Lung (tissue), 11 donors: ENCODE measurements at regions not wholly inside any gene's neighbourhood (a gene's known extent, or its start where the extent isn't known, plus 50 kb on each side); places are given as distances from the start of the nearest gene placed in this dataset.
"Not testable (repeated sequence)": the region's sequence is repeated elsewhere in the genome, so short reads cannot be mapped to it uniquely, and the experiment has no call there.

ENCODE experiments used
- ATAC-seq: fragments of 200-7000 bp; cut with Tn5 transposase; one replicate; pipeline ENCODE4 v1.9.1; 2020; ENCODE audit warnings: moderate number of reproducible peaks; ENCODE audit not compliant: insufficient read depth, low FRiP score
- DNase-seq, 3 donors: peaks; one replicate each; pipeline ENCODE4 v3.0.0-alpha.2; 2013 to 2017
- H3K27ac ChIP-seq, 2 donors: one replicate each; pipeline ENCODE4 v1.5.1; 2013; ENCODE audit warnings: mild to moderate bottlenecking in 2 of 2, moderate library complexity in 2 of 2, control low read depth in 1 of 2, inconsistent platforms in 1 of 2, low read depth in 1 of 2, low read length in 1 of 2
- H3K27me3 ChIP-seq, 3 donors: one replicate each; pipeline ENCODE4 v1.5.1; 2013; ENCODE audit warnings: low read length in 2 of 3; ENCODE audit not compliant: control insufficient read depth in 3 of 3, insufficient read depth in 3 of 3
- H3K36me3 ChIP-seq, 4 donors: one replicate each; pipeline ENCODE4 v1.5.1; 2013; ENCODE audit warnings: low read length in 4 of 4, mild to moderate bottlenecking in 1 of 4, moderate library complexity in 1 of 4; ENCODE audit not compliant: control insufficient read depth in 4 of 4, insufficient read depth in 4 of 4
- H3K4me1 ChIP-seq, 5 donors: one replicate each; pipeline ENCODE4 v1.5.1; 2013; ENCODE audit warnings: low read length in 5 of 5, mild to moderate bottlenecking in 2 of 5, moderate library complexity in 1 of 5; ENCODE audit not compliant: control insufficient read depth in 5 of 5, insufficient read depth in 5 of 5
- H3K4me3 ChIP-seq: one replicate; pipeline ENCODE4 v1.5.1; 2013; ENCODE audit warnings: mild to moderate bottlenecking, control low read depth, moderate library complexity
- H3K9ac ChIP-seq, 2 donors: one replicate each; pipeline ENCODE4 v1.5.1; 2013; ENCODE audit warnings: low read length in 2 of 2, control low read depth in 1 of 2; ENCODE audit not compliant: insufficient read depth in 1 of 2
- H3K9me3 ChIP-seq, 4 donors: one replicate each; pipeline ENCODE4 v1.5.1; 2013; ENCODE audit warnings: low read length in 3 of 4, mild to moderate bottlenecking in 1 of 4, moderate library complexity in 1 of 4; ENCODE audit not compliant: control insufficient read depth in 4 of 4, insufficient read depth in 3 of 4
- WGBS, 2 donors: extraction: QIAGEN DNeasy Blood & Tissue Kit; methylation state at CpG; one replicate each; pipeline ENCODE4 v1.1.7; 2013; 5-methylcytosine and 5-hydroxymethylcytosine counted together
- TF ChIP-seq, protein P1 (sequence below): IDR thresholded peaks from 2 replicates; pipeline ENCODE4 v1.5.1; 2012; ENCODE audit warnings: mild to moderate bottlenecking; ENCODE audit errors: control extremely low read depth, extremely low read depth
- donor health status: control.
- donor health status: control.
- donor health status: Bipolar disorder and iron deficiency.
- donor health status: healthy.
- donor health status: DM: yes; HTN: yes; CAD: no.

DNA sequence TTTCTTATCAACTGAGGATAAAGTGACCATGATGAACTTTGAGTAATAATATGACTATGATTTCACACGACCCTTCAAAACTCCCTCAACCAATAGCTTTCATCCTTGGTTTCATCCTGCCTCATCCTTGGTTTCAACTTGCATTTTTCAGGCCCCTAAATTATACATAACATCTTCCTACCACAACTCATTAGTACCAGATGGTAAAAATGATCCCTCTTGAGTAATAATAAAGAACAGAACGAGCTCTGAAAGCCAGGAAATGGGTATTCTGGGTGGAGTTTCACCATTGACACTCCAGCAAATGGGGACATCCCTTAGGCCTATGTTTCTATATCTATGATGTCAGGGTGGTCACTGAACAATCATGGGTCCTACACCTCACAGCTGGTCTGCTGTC is 72.1 kb upstream of the LMNTD1 start:
- Histone ChIP-seq H3K9me3 (peaks cover 0 to 2% (median 0%) of the 10 kb centered on the region in 4 donors), H3K27ac (no peak overlapping the region), H3K27me3 (no peaks in the 10 kb centered on the region), H3K36me3 (no peaks in the 10 kb centered on the region), H3K4me3 (no peak overlapping the region), H3K9ac (no peak overlapping the region), H3K4me1 (no peaks in the 10 kb centered on the region)
- TF ChIP-seq, protein P1, sequence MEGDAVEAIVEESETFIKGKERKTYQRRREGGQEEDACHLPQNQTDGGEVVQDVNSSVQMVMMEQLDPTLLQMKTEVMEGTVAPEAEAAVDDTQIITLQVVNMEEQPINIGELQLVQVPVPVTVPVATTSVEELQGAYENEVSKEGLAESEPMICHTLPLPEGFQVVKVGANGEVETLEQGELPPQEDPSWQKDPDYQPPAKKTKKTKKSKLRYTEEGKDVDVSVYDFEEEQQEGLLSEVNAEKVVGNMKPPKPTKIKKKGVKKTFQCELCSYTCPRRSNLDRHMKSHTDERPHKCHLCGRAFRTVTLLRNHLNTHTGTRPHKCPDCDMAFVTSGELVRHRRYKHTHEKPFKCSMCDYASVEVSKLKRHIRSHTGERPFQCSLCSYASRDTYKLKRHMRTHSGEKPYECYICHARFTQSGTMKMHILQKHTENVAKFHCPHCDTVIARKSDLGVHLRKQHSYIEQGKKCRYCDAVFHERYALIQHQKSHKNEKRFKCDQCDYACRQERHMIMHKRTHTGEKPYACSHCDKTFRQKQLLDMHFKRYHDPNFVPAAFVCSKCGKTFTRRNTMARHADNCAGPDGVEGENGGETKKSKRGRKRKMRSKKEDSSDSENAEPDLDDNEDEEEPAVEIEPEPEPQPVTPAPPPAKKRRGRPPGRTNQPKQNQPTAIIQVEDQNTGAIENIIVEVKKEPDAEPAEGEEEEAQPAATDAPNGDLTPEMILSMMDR = no peak
- DNase-seq (no peak), ATAC-seq (no peak)
- 74% methylated on average over 2 of the region's 2 CpGs for WGBS, 2 donors

DNA sequence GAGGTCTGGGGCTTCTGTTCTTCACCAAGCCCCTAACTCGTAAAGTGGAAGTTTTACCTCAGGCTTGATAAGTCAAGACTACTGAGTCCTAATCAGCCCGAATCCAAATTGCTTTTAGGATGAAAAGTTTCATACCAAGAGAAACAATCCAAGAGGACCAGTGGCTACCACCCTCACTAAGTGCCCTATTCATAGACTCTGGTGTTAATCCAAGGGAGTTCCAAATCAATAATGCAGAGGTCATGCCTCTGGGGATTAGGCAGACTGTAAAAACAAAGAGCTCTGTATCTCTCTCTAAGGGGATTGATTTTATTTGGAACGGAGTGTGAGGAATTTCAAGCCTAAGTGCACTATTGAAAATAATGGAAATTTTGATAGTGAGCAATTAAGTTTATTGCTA is 76.3 kb upstream of the LMNTD1 start:
- H3K4me1 ChIP-seq = no peaks in the 10 kb centered on the region
- H3K36me3 ChIP-seq = no peaks in the 10 kb centered on the region
- TF ChIP-seq, protein P1 = no peak
- DNase-seq (no peak), ATAC-seq (no peak)
- no peak overlapping the region for H3K27ac ChIP-seq
- no peak overlapping the region for H3K9ac ChIP-seq
- WGBS, 2 donors = 93 to 96% methylated on average over 3 of the region's 3 CpGs
- H3K9me3 ChIP-seq = peaks cover 0 to 2% (median 0%) of the 10 kb centered on the region in 4 donors
- H3K4me3 ChIP-seq = no peak overlapping the region
- no peaks in the 10 kb centered on the region for H3K27me3 ChIP-seq

- H3K27me3 ChIP-seq, DNase-seq, H3K36me3 ChIP-seq, H3K9ac ChIP-seq, ATAC-seq, H3K9me3 ChIP-seq, H3K4me1 ChIP-seq, H3K27ac ChIP-seq, H3K4me3 ChIP-seq: not testable (repeated sequence)
- 90 to 91% methylated on average over 10 to 11 of the region's 11 CpGs for WGBS, 2 donors
Observed at GRCh38 chr12:25630735-25631515, 77.8 kb upstream of the LMNTD1 start.

- not testable (repeated sequence) for ATAC-seq, DNase-seq, H3K9me3 ChIP-seq, H3K4me3 ChIP-seq, H3K4me1 ChIP-seq, H3K36me3 ChIP-seq, H3K27me3 ChIP-seq, H3K27ac ChIP-seq, H3K9ac ChIP-seq
- 76 to 83% methylated on average over 1 of the region's 1 CpG for WGBS, 2 donors
Observed at GRCh38 chr12:25633149-25633548, 80.1 kb upstream of the LMNTD1 start.
